C4-2B (cell line): ENCODE measurements at regions not wholly inside any gene's neighbourhood (a gene's known extent, or its start where the extent isn't known, plus 50 kb on each side); places are given as distances from the start of the nearest gene placed in this dataset.

ENCODE experiments used
- ZFX ChIP-seq: fragments of 450-650 bp; IDR thresholded peaks from 2 replicates; pipeline ENCODE4 v1.6.1; 2017
- TF ChIP-seq, protein P1 (sequence below): fragments of 450-650 bp; conservative IDR thresholded peaks from 2 replicates; pipeline ENCODE4 v1.5.1; 2017; ENCODE audit warnings: mild to moderate bottlenecking

DNA sequence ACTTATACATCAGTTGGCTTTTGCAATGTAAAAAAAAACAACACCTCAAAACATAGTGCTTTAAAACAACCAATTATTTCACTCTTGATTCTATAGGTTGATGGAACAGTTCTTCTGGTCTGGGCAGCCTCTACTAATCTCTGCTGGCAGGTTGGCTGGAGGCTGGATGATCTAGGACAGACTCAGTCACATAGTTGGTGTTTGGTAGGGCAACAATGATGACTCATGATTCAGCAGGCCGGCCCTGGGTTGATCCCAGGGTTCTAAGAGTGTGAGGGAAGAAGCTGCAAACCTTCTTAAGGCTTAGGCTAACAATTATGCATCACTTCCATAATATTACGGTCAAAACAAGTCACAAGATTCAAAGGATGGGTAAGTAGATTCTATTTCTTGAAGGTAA is 558.2 kb downstream of the ZNF674 start:
- TF ChIP-seq, protein P1, sequence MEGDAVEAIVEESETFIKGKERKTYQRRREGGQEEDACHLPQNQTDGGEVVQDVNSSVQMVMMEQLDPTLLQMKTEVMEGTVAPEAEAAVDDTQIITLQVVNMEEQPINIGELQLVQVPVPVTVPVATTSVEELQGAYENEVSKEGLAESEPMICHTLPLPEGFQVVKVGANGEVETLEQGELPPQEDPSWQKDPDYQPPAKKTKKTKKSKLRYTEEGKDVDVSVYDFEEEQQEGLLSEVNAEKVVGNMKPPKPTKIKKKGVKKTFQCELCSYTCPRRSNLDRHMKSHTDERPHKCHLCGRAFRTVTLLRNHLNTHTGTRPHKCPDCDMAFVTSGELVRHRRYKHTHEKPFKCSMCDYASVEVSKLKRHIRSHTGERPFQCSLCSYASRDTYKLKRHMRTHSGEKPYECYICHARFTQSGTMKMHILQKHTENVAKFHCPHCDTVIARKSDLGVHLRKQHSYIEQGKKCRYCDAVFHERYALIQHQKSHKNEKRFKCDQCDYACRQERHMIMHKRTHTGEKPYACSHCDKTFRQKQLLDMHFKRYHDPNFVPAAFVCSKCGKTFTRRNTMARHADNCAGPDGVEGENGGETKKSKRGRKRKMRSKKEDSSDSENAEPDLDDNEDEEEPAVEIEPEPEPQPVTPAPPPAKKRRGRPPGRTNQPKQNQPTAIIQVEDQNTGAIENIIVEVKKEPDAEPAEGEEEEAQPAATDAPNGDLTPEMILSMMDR: no peak
- no peak for TF ChIP-seq ZFX
